Panc1 (cell line): ENCODE measurements at regions not wholly inside any gene's neighbourhood (a gene's known extent, or its start where the extent isn't known, plus 50 kb on each side); places are given as distances from the start of the nearest gene placed in this dataset.

ENCODE experiments used
- CTCF ChIP-seq: fragments of 450-650 bp; IDR thresholded peaks from 2 replicates; pipeline ENCODE4 v1.5.1; 2017; ENCODE audit warnings: mild to moderate bottlenecking
- POLR2AphosphoS5 ChIP-seq: IDR thresholded peaks from 2 replicates; pipeline ENCODE4 v1.6.1; 2012; ENCODE audit warnings: mild to moderate bottlenecking, low read depth, low read length, moderate library complexity
- TCF7L2 ChIP-seq: IDR thresholded peaks from 2 replicates; pipeline ENCODE4 v1.6.1; 2011; ENCODE audit warnings: mild to moderate bottlenecking, low read depth, low read length, inconsistent platforms

- TF ChIP-seq CTCF, result no peak
- no peak for TF ChIP-seq POLR2AphosphoS5
- no peak for TF ChIP-seq TCF7L2
These were observed 59.2 kb upstream of the NR4A3 start for GRCh38 chr9:99762470-99762869.
